ENCODE measurements at regions not wholly inside any gene's neighbourhood (a gene's known extent, or its start where the extent isn't known, plus 50 kb on each side); places are given as distances from the start of the nearest gene placed in this dataset.

DNA sequence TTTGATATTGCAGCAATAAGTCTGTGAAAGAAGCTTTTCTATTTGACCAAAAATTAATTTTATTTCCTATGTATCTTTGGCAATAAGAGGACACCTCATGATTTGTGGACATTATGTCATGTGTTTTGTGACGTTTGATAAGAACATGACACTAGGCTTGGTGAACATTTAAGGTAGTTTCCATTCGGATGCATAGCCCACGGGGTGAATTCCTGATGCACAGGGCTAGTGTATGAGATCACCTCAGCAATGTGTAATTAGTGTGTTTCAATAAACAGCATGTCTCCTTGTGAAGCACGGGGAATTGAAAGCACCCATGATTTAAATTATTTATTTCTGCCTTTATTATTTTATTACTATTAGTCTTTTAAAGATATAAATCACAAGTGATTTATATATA is 146.1 kb upstream of the LINC00305 start:
- no peak overlapping the region for H3K18ac ChIP-seq (ENCODE audit: insufficient read length, low read depth, low read length)
- Mint-ChIP-seq H3K27me3 (ENCODE audit: low read depth) (no peaks in the 10 kb centered on the region; the same call in 1 of the 2 replicates), H3K36me3 (ENCODE audit: insufficient read depth in 1 of 3, low read depth in 3 of 3) (peaks cover 0 to 9% (median 0%) of the 10 kb centered on the region in 3 experiments; a peak in 2 of 7 replicates), H3K9me3 (no peaks in the 10 kb centered on the region; a peak in 1 of 5 replicates), H3K27ac (no peak overlapping the region), H3K4me1 (peaks cover 11 to 16% of the 10 kb centered on the region in 2 experiments), H3K4me3 (no peak overlapping the region)
- H3K4me1 ChIP-seq (ENCODE audit: insufficient read depth, low read length): no peaks in the 10 kb centered on the region
- H3K79me2 ChIP-seq (ENCODE audit: insufficient read depth, low read length): no peaks in the 10 kb centered on the region
- no peaks in the 10 kb centered on the region for H3K79me1 ChIP-seq (ENCODE audit: insufficient read depth, low read depth, low read length, poor library complexity, severe bottlenecking)
- H3K14ac ChIP-seq (ENCODE audit: insufficient read depth, low read length): no peak overlapping the region
- no peak overlapping the region for H2AFZ ChIP-seq (ENCODE audit: low read length)
- no peak overlapping the region for H2BK120ac ChIP-seq (ENCODE audit: low read depth, low read length, poor library complexity, severe bottlenecking)
- no peak overlapping the region for H2BK5ac ChIP-seq (ENCODE audit: insufficient read length, low read length)
- no peak overlapping the region for H4K8ac ChIP-seq (replicated peaks; ENCODE audit: insufficient read length, low read depth, low read length)
- no peak overlapping the region for H4K91ac ChIP-seq (ENCODE audit: insufficient read length, low read depth, low read length)
- no peak overlapping the region for H3K9ac ChIP-seq (ENCODE audit: extremely low read depth, insufficient read length, low read length)
- no peaks in the 10 kb centered on the region for H3K9me3 ChIP-seq (ENCODE audit: control insufficient read depth, low read depth, low read length)
- no peak overlapping the region for H3T11ph ChIP-seq (ENCODE audit: low read length)
- no peaks in the 10 kb centered on the region for H3K23me2 ChIP-seq (ENCODE audit: insufficient read length, low read depth, low read length, poor library complexity, severe bottlenecking)
- H2BK12ac ChIP-seq (ENCODE audit: insufficient read length, low read depth, low read length): no peak overlapping the region
- H2AK5ac ChIP-seq (ENCODE audit: insufficient read length, low read length): no peak overlapping the region
- no peak overlapping the region for H2BK20ac ChIP-seq (ENCODE audit: low read depth, low read length, poor library complexity, severe bottlenecking)
- no peak for DNase-seq
- H3K4ac ChIP-seq (ENCODE audit: low read depth, low read length): no peak overlapping the region
- H3K27ac ChIP-seq (ENCODE audit: insufficient read length, low read depth, low read length): no peak overlapping the region
- no peaks in the 10 kb centered on the region for H4K20me1 ChIP-seq (ENCODE audit: control insufficient read depth, insufficient read depth, insufficient read length)
- no peaks in the 10 kb centered on the region for H3K27me3 ChIP-seq (ENCODE audit: insufficient read depth, low read length)
- no CpG with 5 or more reads among the region's 4 CpGs for WGBS (ENCODE audit: extremely low coverage, insufficient read length, low lambda C conversion rate)
- no peak overlapping the region for H3K56ac ChIP-seq (ENCODE audit: insufficient read length, low read depth, low read length)
- H3K4me2 ChIP-seq (ENCODE audit: insufficient read depth, insufficient read length, low read length): no peak overlapping the region
- H4K5ac ChIP-seq (ENCODE audit: insufficient read length, low read depth, low read length): no peak overlapping the region
- no peak overlapping the region for H2BK15ac ChIP-seq (ENCODE audit: low read depth, low read length)
- TF ChIP-seq, protein P1, sequence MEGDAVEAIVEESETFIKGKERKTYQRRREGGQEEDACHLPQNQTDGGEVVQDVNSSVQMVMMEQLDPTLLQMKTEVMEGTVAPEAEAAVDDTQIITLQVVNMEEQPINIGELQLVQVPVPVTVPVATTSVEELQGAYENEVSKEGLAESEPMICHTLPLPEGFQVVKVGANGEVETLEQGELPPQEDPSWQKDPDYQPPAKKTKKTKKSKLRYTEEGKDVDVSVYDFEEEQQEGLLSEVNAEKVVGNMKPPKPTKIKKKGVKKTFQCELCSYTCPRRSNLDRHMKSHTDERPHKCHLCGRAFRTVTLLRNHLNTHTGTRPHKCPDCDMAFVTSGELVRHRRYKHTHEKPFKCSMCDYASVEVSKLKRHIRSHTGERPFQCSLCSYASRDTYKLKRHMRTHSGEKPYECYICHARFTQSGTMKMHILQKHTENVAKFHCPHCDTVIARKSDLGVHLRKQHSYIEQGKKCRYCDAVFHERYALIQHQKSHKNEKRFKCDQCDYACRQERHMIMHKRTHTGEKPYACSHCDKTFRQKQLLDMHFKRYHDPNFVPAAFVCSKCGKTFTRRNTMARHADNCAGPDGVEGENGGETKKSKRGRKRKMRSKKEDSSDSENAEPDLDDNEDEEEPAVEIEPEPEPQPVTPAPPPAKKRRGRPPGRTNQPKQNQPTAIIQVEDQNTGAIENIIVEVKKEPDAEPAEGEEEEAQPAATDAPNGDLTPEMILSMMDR (conservative IDR thresholded peaks at IDR 0.05): no peak
- H3K23ac ChIP-seq (ENCODE audit: insufficient read length, low read depth, low read length): no peak overlapping the region
